DOHH2 (cell line): ENCODE measurements at regions not wholly inside any gene's neighbourhood (a gene's known extent, or its start where the extent isn't known, plus 50 kb on each side); places are given as distances from the start of the nearest gene placed in this dataset.

Source experiments
- H3F3A ChIP-seq: fragments of 200-600 bp; sonication (generic), shearing (Covaris generic); 2 replicates; pipeline ENCODE4 v1.6.0; 2016; ENCODE audit warnings: antibody characterized with exemption, mild to moderate bottlenecking; ENCODE audit not compliant: control insufficient read depth, insufficient read depth
- H3K27ac ChIP-seq: fragments of 200-600 bp; sonication (generic); 2 replicates; pipeline ENCODE4 v1.5.1; 2014; ENCODE audit warnings: low read depth, mild to moderate bottlenecking, low read length, moderate library complexity
- H3K27me3 ChIP-seq: fragments of 200-600 bp; sonication (generic); 2 replicates; pipeline ENCODE4 v1.6.1; 2014; ENCODE audit warnings: mild to moderate bottlenecking, low read length, mixed read lengths; ENCODE audit not compliant: control insufficient read depth
- H3K36me3 ChIP-seq: fragments of 200-600 bp; sonication (generic); 2 replicates; pipeline ENCODE4 v1.6.1; 2014; ENCODE audit warnings: mild to moderate bottlenecking, low read length, moderate library complexity, mixed read lengths; ENCODE audit not compliant: control insufficient read depth
- H3K4me1 ChIP-seq: fragments of 200-600 bp; sonication (generic); 2 replicates; pipeline ENCODE4 v1.6.1; 2014; ENCODE audit warnings: mild to moderate bottlenecking, low read length, mixed read lengths; ENCODE audit not compliant: control insufficient read depth
- H3K4me2 ChIP-seq: fragments of 200-600 bp; sonication (generic); 2 replicates; pipeline ENCODE4 v1.6.0; 2014; ENCODE audit warnings: mild to moderate bottlenecking, low read length, moderate library complexity
- H3K4me3 ChIP-seq: fragments of 200-600 bp; sonication (generic); 2 replicates; pipeline ENCODE4 v1.5.1; 2014; ENCODE audit warnings: mild to moderate bottlenecking, low read length, mixed read lengths
- H3K79me2 ChIP-seq: fragments of 200-600 bp; sonication (generic); 2 replicates; pipeline ENCODE4 v1.6.1; 2014; ENCODE audit warnings: mild to moderate bottlenecking, low read length, mixed read lengths; ENCODE audit not compliant: control insufficient read depth
- H3K9me2 ChIP-seq: fragments of 200-600 bp; sonication (generic); replicated peaks from 2 replicates; pipeline ENCODE4 v1.6.1; 2014; ENCODE audit warnings: mild to moderate bottlenecking, low read length, mixed read lengths; ENCODE audit not compliant: control insufficient read depth
- H3K9me3 ChIP-seq: fragments of 200-600 bp; sonication (generic); 2 replicates; pipeline ENCODE4 v1.6.1; 2014; ENCODE audit warnings: antibody characterized with exemption, low read length, mixed read lengths; ENCODE audit not compliant: control insufficient read depth, insufficient read depth
- H4K20me1 ChIP-seq: fragments of 200-600 bp; sonication (generic); 2 replicates; pipeline ENCODE4 v1.6.0; 2014; ENCODE audit warnings: low read depth, mild to moderate bottlenecking, antibody characterized with exemption, low read length, moderate library complexity; ENCODE audit not compliant: control insufficient read depth, insufficient read depth
- EZH2phosphoT487 ChIP-seq: fragments of 200-600 bp; sonication (generic); IDR thresholded peaks from 2 replicates; pipeline ENCODE4 v1.6.1; 2017; ENCODE audit warnings: borderline replicate concordance, mild to moderate bottlenecking, antibody characterized with exemption, low read length, moderate library complexity, mixed read lengths
- TF ChIP-seq, protein P1 (sequence below): fragments of 200-600 bp; sonication (generic); IDR thresholded peaks from one replicate; pipeline ENCODE4 v1.5.1; 2014; ENCODE audit warnings: antibody characterized with exemption, mild to moderate bottlenecking, low read depth, low read length; ENCODE audit not compliant: poor library complexity, severe bottlenecking

DNA sequence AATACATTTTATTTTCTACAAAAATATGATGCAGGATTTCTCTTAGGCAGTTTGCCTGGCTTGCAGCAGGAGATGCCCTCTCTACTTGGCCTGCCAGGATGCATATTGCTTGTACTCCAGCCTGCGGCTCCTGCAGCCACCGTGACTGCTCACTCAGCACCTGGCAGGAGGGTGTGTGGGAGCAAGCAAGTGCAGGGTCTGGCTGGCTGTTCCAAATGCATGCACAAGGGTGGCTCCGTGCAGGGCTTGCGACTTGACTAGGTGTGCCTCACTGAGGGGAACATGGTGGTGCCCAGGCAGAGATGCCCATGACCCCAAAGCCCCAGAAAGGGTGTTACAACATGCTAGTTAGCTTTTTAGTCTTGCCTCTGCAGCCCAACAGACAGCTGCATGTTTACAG, 1240.2 kb upstream of the ALCAM start:
- Histone ChIP-seq H3K27me3 (no peaks in the 10 kb centered on the region), H3K4me1 (no peaks in the 10 kb centered on the region), H3K9me2 (no peaks in the 10 kb centered on the region), H3F3A (no peaks in the 10 kb centered on the region), H3K4me2 (no peak overlapping the region), H3K27ac (no peak overlapping the region), H3K4me3 (no peak overlapping the region), H4K20me1 (no peaks in the 10 kb centered on the region), H3K79me2 (no peaks in the 10 kb centered on the region), H3K9me3 (no peaks in the 10 kb centered on the region), H3K36me3 (no peaks in the 10 kb centered on the region)
- no peak for TF ChIP-seq EZH2phosphoT487
- TF ChIP-seq, protein P1, sequence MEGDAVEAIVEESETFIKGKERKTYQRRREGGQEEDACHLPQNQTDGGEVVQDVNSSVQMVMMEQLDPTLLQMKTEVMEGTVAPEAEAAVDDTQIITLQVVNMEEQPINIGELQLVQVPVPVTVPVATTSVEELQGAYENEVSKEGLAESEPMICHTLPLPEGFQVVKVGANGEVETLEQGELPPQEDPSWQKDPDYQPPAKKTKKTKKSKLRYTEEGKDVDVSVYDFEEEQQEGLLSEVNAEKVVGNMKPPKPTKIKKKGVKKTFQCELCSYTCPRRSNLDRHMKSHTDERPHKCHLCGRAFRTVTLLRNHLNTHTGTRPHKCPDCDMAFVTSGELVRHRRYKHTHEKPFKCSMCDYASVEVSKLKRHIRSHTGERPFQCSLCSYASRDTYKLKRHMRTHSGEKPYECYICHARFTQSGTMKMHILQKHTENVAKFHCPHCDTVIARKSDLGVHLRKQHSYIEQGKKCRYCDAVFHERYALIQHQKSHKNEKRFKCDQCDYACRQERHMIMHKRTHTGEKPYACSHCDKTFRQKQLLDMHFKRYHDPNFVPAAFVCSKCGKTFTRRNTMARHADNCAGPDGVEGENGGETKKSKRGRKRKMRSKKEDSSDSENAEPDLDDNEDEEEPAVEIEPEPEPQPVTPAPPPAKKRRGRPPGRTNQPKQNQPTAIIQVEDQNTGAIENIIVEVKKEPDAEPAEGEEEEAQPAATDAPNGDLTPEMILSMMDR = no peak

DNA sequence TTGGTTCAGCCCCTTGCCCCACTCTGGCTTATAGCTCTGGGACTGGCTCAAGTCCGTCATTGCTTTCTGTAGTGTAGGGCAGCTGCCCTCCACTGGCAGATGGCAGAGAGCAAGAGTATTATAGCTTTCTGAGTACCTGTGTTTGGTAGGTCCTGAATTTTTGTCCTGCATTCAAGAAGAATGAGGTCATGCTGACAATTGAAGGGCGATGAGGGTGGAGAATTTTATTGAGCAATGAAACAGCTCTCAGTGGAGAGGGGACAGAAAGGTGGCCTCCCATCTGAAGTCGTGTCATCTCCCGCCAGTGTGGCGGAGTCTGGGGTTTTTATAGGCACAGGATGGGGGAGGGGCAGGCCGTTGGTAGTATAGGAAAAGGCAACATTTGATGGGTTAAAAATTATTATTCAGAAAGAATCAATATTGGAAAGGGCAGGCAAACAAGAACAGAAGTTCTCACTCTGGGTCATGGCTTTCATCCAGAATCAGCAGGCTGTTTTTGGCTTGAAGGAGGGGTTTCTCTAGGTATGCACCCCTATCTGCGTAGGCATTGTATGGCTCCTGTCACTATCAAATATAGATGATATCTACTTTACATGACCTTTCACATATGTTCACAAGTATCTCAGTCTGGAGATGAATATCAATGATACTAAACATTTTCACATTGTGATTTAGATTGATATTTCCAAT, 1239.7 kb upstream of the ALCAM start:
- Histone ChIP-seq H3K9me3 (no peaks in the 10 kb centered on the region), H3K4me3 (no peak overlapping the region), H3K4me2 (no peak overlapping the region), H3K79me2 (no peaks in the 10 kb centered on the region), H3K27me3 (no peaks in the 10 kb centered on the region), H3K36me3 (no peaks in the 10 kb centered on the region), H3K9me2 (no peaks in the 10 kb centered on the region), H3K4me1 (no peaks in the 10 kb centered on the region), H3K27ac (no peak overlapping the region), H3F3A (no peaks in the 10 kb centered on the region), H4K20me1 (no peaks in the 10 kb centered on the region)
- TF ChIP-seq EZH2phosphoT487 = no peak
- TF ChIP-seq, protein P1 = no peak

DNA sequence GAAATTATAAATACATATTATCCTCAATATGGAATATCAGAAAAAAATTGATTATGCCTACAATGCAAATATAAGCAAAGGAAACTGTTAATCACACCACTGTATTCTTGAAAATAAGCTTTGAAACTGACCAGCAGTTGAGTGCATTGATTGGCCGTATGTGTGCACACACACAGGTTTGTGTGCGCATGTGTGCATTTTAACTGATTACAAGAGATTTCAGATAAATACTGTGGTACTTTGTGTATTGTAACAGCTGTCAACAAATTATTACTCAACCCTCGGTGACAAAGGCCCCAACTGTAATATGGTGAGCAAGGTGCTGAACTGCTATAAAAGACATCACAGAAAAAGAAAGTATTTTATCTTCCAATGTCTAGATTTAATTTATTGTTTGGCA, 1238.9 kb upstream of the ALCAM start:
- Histone ChIP-seq H3K4me3 (no peak overlapping the region), H3K27me3 (no peaks in the 10 kb centered on the region), H3K4me2 (no peak overlapping the region), H3K9me2 (no peaks in the 10 kb centered on the region), H4K20me1 (no peaks in the 10 kb centered on the region), H3K79me2 (no peaks in the 10 kb centered on the region), H3K36me3 (no peaks in the 10 kb centered on the region), H3K9me3 (no peaks in the 10 kb centered on the region), H3K4me1 (no peaks in the 10 kb centered on the region), H3F3A (no peaks in the 10 kb centered on the region), H3K27ac (no peak overlapping the region)
- TF ChIP-seq, protein P1 = no peak
- TF ChIP-seq EZH2phosphoT487 = no peak
